ENCODE measurements at regions not wholly inside any gene's neighbourhood (a gene's known extent, or its start where the extent isn't known, plus 50 kb on each side); places are given as distances from the start of the nearest gene placed in this dataset.
"Not testable (repeated sequence)": the region's sequence is repeated elsewhere in the genome, so short reads cannot be mapped to it uniquely, and the experiment has no call there.

DNA sequence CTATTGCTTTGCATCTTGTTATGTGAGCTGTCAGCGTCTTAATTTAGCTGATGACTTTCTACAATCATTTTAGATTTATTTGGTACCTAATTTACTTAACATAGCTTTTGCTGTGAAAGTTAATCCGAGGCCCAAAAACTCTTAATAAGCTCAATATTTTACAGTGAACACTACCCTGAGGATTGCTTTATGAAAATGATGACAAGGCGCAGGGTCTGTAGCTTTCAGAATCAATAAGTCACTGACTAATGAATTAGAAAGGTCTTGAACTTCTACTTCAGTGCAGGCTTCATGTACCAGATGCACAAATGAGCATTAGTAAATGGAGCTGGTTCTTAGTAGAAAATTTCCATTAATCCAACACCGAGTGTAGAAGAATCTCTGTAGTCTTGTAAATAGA, 81.4 kb upstream of the ZNF366 start:
- DNase-seq (ENCODE audit: low read depth): no peak

DNA sequence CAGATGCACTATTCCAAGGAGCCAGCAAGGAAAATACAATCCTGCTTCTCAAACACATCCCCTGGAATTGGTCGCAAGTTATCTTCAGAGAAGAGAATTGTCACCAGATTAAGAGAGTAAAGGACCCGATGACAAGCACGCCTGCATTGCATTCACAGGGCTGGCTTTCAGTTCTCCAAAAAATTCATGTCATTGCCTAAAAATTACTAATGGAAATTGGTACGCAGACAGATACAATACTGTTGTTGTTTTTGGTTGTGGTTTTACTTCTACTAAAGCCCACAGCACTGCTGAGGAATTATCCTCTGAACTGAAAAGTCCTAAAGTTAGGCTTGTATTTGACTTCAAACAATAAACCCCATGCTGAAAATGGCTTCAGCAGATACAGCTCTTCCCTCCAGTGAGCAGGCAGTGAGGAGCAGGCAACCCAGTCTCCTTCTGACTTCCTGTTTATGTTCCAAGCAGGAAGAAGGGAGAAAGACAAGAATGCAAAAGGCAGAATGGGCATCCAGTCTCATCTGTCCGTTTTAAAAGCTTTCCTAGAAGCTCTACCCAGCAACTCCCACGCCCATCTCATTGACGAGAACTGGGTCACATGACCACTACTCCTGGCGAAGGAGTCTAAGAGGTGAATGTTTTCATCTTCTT, 80.6 kb upstream of the ZNF366 start:
- DNase-seq (ENCODE audit: low read depth): no peak

DNA sequence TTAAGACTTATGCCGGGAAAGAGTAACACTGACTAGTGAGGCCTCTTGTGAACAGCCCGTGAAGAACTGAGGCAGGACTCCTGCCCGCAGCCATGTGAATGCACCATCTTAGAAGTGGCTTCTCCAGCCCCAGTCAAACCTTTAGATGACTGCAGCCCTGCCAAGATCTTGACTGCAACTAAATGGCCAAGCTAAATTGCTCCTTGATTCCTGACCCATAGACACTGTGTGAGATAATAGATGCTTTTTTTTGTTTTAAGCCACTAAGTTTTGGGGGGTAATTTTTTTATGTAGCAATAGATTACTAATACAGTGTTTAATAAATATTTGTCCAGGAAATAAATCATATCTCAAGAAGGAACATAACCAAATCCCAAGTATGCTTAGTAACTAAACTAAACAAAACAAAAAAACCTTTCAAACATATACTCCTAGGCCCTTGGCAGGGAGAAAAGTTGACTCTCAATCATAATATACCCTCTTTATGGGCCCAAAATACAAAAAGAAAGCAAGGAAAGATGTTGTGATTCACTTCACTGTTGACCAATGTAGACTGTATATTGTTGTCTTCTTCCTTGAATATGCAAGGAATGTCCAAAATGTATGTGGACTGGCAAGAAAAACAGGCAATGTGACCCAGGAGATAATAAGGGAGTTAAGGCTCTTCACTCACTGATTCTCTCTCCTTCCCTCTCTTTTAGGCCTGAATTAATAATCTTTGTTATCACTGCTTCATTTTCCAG, 79.7 kb upstream of the ZNF366 start:
- no peak for DNase-seq (ENCODE audit: low read depth)

DNA sequence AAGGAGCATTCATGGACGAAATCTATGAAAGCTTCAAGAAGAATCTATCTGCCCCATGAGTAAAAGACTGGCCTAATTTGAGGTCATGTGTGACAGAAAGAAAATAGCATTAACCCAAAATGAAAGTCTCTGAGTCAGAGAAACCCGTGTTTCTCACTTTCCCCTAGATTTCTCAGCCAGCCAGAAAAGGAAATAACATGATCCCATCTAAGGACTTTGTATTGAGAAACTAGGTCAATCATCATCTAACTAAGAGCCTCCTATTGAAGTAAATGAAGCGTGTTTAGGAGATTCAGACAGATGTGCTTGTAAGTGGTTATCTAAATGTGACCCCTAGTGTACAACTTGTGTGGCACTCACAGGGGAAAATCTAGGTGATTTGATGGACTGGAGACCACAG, 77.3 kb upstream of the ZNF366 start:
- DNase-seq (ENCODE audit: low read depth): no peak

GRCh38 chr5:72579290-72579689, 72.1 kb upstream of the ZNF366 start:
- DNase-seq (ENCODE audit: low read depth): not testable (repeated sequence)

DNA sequence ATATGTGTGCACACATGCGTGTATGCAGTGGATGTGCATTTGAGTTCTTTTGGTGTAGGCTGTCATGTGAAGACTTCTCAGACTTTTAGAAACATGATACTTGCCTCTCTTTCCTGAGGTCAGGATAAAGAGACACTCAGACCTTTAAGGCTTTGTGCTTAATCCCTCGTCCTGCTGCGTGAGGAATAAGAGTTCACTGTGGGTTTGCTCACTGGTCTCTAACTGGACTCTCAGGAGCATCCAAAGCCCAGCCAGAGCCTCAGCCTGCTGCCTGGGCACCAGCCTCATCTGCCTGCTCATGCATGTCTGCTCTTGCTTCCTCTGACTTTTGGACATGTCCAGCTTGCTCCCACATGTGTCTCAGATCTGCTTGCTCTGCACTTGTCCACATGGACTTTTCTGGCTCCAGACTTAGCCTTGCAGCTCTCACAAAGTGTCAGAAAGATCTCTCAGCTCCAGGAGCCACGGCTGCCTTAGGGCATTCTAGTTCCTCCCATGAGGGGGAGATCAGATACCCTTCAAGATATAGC, 65.1 kb upstream of the ZNF366 start:
- no peak for DNase-seq (ENCODE audit: low read depth)

- no peak for DNase-seq (ENCODE audit: low read depth)
Measured at GRCh38 chr5:72569408-72569944, 62.3 kb upstream of the ZNF366 start.

GRCh38 chr5:72566746-72567145, 59.5 kb upstream of the ZNF366 start:
- no peak for DNase-seq (ENCODE audit: low read depth)

- no peak for DNase-seq (ENCODE audit: low read depth)
Measured at GRCh38 chr5:72565513-72566289, 58.5 kb upstream of the ZNF366 start.

GRCh38 chr5:72562717-72563116, 55.5 kb upstream of the ZNF366 start:
- DNase-seq (ENCODE audit: low read depth): no peak

DNA sequence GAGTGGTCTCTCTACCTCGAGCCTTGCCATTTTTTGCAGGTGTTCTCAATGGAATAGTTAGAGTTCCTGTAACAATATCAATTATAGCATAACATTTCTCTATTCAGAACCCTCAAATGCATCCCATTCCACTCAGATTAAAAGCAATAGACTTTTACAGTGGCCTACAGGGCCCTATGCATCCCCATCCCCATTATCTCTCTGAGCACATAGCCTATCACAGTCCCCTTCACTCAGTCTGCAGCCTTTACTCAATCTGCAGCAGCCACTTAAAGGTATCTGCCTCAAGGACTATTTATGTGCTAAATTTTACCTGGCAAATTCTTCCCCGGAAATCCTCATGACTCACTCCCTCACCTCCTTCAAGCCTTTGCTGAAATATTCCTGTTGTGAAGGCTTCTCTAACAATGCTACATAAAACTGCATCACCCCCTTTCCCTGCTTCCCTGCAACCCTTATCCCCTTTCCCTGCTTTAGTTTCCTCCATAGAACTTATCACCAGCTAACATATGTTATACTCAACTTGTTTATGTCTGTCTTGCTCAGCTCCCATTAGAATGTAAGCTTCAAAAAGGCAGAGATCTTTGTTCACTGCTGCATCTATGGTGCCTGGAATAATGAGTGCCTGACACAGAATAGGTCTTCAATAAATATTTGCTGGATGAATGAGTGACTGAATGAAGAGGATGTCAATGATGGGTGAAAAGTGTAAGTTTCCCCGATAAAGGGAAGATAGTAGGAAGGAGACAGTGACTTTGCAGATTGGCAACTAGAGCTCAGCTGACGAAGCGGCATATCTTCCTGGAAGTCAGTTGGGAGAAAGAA, 54.1 kb upstream of the ZNF366 start:
- DNase-seq (ENCODE audit: low read depth): no peak

- no peak for DNase-seq (ENCODE audit: low read depth)
Measured at GRCh38 chr5:72559866-72560766, 52.9 kb upstream of the ZNF366 start.

DNA sequence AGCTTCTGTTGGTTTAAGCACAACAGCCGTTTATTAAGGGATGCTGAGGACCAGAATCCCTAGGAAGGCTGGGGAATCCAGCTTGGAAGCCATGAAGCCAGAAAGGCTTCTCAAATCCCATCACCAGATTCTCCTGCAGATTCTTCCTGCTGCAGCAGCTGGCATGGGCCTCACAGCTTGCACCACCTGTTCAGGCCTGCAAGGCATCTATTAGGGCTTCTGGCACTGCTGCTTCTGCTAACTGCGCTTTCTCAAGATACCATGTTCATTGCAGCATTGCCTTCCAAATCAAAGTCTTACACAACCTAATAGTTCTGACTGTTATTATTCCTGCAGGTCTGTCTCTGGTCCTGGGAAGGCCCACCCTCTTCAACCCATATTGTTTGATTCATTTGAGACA, 51.2 kb upstream of the ZNF366 start:
- DNase-seq (ENCODE audit: low read depth): no peak

DNA sequence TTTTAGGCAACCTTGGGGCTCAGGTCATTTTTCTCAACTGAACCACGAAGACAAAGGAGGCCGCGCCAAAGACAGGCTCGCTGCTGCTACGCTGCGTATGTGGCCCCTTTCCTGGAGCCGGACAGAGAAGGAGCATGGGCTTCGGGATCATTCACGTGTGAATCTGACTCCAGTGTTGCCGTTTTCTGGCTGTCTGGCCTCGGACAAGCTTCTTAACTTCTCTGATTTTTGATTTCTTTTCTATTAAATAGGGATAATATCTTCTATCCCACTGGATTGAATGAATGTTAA, 50.8 kb upstream of the ZNF366 start:
- no peak for DNase-seq (ENCODE audit: low read depth)

GRCh38 chr5:72557167-72558045, 50.2 kb upstream of the ZNF366 start:
- no peak for DNase-seq (ENCODE audit: low read depth)

All from activated gamma-delta T cell treated with anti-CD3 and anti-CD28 coated beads, Interleukin-2, amount 50 U/mL, for 16 hours (primary cell).